ENCODE measurements at regions not wholly inside any gene's neighbourhood (a gene's known extent, or its start where the extent isn't known, plus 50 kb on each side); places are given as distances from the start of the nearest gene placed in this dataset.
"Not testable (repeated sequence)": the region's sequence is repeated elsewhere in the genome, so short reads cannot be mapped to it uniquely, and the experiment has no call there.

DNA sequence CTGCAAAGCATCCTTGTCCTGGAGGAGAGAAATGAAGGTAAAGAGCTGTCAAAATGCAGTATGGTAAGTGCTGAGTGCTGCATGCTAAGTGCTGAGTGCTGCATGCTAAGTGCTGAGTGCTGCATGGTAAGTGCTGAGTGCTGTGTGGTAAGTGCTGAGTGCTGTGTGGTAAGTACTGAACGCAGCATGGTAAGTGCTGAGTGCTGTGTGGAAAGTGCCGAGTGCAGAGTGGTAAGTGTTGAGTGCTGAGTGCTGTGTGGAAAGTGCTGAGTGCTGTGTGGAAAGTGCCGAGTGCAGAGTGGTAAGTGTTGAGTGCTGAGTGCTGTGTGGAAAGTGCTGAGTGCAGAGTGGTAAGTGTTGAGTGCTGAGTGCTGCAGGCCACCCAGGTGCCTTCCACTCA lies 322.7 kb upstream of the TNRC6C start:
- intact Hi-C loops (cut with DNase I) = loop anchor here in 1 of 2 donors (1.0 to 5.0 kb wide), 3 partner anchors 19 to 672 kb away; no protein-coding TSS in a partner anchor
- DNase-seq (ENCODE audit: low spot score) = not testable (repeated sequence)

GRCh38 chr17:77636835-77637817 lies 321.4 kb upstream of the TNRC6C start:
- DNase-seq (ENCODE audit: low spot score) = peak; percentile 64
- intact Hi-C loops (cut with DNase I) = loop anchor here in 1 of 2 donors (1.0 to 5.0 kb wide), 2 partner anchors 21 to 670 kb away; no protein-coding TSS in a partner anchor

DNA sequence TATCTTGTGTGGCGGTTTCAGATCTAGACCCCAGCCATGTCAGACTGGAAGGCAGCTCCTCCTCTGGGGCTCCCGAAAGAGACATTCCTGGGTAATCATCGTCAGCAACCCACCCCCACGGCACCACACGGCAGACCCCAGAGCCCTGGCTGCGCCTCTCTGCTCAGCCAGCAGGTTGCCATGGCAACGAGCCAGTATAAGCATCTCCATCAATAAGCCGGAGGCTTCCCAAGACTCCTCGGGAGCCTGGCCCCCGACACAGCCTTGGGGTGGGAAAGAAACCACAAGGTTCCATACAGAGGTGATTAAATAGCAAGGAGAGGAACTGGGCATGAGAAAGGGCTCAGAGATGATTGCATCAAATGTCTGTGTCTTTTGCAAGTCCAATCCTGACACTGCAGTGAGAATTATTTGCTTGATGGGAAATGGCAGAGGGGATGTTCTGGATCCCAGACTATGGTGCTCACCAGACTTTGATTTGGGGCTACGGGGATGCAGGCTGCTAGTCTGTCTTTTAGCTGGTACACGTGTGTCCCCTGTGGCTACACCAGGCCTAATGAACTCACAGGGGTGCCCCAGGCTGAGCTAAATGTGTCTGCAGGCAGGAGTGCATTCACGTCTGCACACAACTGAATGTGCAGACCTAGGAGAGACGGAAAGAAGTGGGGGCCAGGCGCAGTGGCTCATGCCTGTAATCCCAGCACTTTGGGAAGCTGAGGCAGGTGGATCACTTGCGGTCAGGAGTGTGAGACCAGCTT lies 320.5 kb upstream of the TNRC6C start:
- intact Hi-C loops (cut with DNase I) = loop anchor here in 1 of 2 donors (5.0 kb wide), 1 partner anchor 669 kb away; no protein-coding TSS in a partner anchor
- DNase-seq (ENCODE audit: low spot score) = peak; percentile 73

DNA sequence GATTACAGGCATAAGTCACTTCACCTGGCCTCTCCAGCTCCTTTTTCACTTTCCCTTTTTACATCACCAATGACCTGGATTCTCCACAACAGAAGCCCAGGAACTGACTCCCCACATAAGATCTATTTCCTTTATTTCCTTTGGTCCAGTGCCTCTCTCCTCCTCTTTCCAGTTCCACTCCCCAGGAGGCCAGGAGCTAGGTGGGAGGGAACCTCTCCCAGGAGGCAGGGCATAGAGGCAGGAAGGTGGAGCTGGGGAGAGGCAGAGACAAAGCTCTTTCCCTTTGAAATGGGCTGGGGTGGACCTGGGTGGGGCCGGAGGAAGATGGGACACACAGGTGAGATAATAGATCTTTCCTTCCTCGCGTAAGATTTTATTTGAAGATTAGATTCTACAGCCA lies 318.3 kb upstream of the TNRC6C start:
- DNase-seq (ENCODE audit: low spot score) = no peak
- intact Hi-C loops (cut with DNase I) = no loop called here

DNA sequence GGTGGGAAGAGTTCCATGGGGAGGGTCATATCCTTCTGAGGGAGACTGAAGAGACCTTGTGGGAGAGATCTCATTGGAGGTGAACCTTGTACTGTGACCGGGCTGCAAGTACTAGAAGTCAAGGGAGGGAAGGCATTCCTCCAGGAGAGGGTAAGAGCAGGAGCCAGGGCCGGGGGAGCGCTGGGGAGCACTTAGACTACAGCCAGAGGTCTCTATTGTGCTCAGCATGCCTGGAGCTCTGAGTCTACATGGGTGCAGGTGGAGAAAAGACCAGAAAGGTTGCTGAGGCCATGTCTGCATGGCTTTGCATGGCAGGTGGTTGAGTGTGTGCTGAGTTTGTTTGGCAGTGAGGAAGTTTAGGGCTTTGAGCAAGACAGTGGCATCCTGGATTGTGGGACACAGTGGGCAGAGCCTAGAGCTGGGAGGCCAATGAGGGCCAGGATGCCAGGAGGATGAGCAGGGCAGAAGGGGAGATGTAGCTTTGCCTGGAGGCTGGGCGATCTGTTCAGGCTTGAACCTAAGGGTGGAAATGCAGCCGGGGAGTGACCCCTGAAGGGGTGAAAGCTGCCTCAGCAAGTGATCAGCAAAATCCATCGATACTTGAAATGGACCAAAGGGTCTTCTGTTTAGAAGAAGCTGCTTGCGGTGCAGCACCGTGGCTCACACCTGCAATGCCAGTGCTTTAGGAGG lies 317.4 kb upstream of the TNRC6C start:
- intact Hi-C loops (cut with DNase I) = no loop called here
- DNase-seq (ENCODE audit: low spot score) = peak; percentile 81

DNA sequence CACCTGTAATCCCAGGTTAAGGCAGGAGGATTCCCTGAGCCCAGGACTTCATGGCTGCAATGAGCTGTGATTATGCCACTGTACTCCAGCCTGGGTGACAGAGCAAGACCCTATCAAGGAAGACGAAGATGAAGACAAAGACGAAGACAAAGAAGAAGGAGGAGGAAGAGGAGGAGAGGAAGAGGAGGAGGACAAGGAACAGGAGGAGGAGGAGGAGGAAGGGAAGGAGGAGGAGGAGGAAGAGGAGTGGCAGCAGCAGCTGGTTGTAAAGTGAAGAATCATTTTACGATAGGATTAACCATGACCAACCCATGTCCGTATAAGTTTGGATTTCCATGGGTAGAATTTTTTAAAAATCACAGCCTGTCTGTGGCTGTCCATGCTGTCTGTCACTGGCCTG lies 316.8 kb upstream of the TNRC6C start:
- intact Hi-C loops (cut with DNase I) = no loop called here
- no peak for DNase-seq (ENCODE audit: low spot score)

- DNase-seq (ENCODE audit: low spot score) = peak; percentile 44
- intact Hi-C loops (cut with DNase I) = no loop called here
Observed at GRCh38 chr17:77644181-77645071, 314.1 kb upstream of the TNRC6C start.

GRCh38 chr17:77645072-77646045 lies 313.1 kb upstream of the TNRC6C start:
- peak; percentile 78 for DNase-seq (ENCODE audit: low spot score)
- intact Hi-C loops (cut with DNase I) = no loop called here

DNA sequence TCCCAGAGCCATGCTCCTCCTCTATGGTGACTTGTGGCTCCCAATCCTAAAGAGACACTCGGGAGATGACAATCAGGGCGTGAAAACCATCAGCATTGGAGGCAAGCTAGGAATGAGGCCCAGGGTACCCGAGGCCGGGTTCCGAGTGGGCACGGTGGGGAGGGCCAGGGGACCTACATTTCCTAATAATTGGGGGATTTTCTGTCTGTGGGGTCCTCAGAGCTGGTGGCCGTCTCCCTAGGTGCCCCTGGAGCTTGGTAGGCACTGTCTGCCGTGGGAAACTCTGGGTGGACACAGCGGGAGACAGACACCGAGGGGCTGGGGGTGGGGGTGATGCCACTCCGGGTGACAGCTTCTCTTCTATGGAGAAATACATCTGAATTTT lies 312.5 kb upstream of the TNRC6C start:
- peak; percentile 72 for DNase-seq (ENCODE audit: low spot score)
- intact Hi-C loops (cut with DNase I) = no loop called here

- peak; percentile 54 for DNase-seq (ENCODE audit: low spot score)
- intact Hi-C loops (cut with DNase I) = no loop called here
Observed at GRCh38 chr17:77647531-77647930, 311.0 kb upstream of the TNRC6C start.

DNA sequence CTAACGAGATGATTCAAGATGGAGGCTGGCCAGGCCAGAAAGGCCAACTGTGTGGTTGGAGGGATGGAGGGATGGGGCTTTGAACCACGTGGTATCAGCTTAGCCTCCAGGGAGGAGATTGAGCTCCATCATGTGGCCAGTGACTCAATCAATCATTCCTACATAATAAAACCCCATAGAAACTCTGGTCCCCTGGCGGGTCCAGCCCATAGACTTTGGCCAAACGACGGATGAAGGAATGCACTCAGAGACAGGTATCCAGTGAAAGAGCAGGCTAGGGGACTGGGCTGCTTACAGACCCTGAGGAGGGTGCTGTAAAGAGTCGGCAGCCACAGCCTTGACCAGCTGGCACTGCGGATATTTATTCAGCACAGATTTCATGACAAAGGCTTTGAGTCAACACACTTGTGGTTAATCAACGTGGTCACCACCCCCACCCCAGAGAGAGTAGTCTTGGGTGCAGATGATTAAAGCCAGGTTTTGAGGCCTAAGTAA lies 308.7 kb upstream of the TNRC6C start:
- DNase-seq (ENCODE audit: low spot score) = peak; percentile 16
- intact Hi-C loops (cut with DNase I) = no loop called here

DNA sequence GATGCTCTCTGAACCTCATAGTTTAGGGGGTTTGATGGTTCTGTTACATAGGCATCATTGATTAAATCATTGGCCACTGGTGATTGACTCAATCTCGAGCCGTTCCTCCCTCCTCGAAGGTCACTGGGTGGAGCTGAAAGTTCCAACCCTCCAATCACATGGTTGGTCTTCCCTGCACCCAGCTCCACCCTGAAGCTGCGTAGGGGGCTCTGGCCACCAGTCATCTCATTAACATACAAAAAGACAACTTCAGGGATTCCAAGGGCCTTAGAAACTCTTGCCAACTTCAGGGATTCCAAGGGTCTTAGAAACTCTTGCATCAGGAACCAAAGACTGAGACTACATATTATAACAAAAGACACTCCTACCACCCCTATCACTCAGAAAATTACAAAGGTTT lies 306.5 kb upstream of the TNRC6C start:
- intact Hi-C loops (cut with DNase I) = no loop called here
- DNase-seq (ENCODE audit: low spot score) = peak; percentile 12

DNA sequence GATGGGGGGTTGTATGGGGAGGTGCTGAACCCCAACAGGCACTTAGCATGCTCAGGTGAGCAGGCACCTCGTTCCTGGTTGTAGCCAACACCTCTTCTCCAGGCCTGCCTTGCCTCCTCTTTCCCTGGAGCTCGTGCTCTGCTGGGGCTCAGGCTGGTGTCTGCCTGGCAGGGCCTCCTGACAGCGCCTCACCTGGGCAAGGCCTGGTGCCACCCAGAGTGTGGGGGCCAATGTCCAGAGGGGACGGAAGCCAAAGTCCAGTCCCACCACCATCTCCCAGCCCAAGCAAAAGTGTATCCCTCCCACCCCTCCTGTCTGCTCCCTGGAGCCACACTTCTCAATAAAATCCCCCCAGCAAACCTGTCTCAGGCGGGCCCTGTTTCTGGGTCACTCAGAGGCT lies 304.2 kb upstream of the TNRC6C start:
- intact Hi-C loops (cut with DNase I) = no loop called here

GRCh38 chr17:77654850-77655249 lies 303.7 kb upstream of the TNRC6C start:
- DNase-seq (ENCODE audit: low spot score) = peak; percentile 25
- intact Hi-C loops (cut with DNase I) = no loop called here

More for the DNA sequence above, 304.2 kb upstream of the TNRC6C start:
- DNase-seq (ENCODE audit: low spot score) = peak; percentile 40

- intact Hi-C loops (cut with DNase I) = no loop called here
- peak; percentile 34 for DNase-seq (ENCODE audit: low spot score)
Observed at GRCh38 chr17:77656054-77656453, 302.4 kb upstream of the TNRC6C start.

DNA sequence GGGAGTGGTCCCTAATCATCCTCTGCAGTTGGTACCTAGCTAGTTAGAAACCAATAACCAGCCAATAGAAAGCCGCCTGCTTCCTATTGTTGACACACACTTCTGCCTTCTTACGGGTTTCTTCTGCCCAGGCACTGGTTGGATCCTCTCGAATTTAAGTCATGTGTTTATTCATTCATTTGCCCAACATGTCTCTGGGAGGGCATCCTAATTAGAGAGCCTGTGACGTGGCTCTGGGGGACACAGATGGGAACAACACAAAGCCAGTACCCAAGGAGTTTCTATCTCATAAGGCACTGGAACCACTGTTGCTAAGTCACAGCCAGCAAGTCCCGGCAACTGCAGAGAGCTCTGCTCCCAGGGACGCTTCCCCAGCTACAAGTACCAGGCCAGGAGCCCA lies 300.7 kb upstream of the TNRC6C start:
- DNase-seq (ENCODE audit: low spot score) = no peak
- intact Hi-C loops (cut with DNase I) = no loop called here

DNA sequence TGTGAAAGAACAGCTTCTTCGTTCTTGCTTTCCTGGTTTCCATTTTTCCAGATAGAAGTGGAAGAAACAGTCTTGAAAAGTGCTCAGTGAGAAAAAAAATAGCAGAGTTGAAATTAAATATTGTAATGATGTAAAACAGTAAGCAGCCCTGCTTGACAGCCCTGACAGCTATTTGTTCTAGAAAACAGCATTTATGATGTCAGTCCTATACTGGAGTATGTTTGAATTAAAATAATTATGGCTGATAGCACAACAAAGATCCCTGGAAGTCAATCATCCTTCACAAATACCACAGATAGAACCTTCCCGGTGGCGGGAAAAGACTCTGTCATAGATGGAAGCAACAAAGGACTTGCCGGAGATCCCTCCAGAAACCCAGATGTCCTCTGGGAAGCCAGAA lies 298.0 kb upstream of the TNRC6C start:
- intact Hi-C loops (cut with DNase I) = no loop called here
- DNase-seq (ENCODE audit: low spot score) = no peak
